ENCODE measurements at regions not wholly inside any gene's neighbourhood (a gene's known extent, or its start where the extent isn't known, plus 50 kb on each side); places are given as distances from the start of the nearest gene placed in this dataset.

DNA sequence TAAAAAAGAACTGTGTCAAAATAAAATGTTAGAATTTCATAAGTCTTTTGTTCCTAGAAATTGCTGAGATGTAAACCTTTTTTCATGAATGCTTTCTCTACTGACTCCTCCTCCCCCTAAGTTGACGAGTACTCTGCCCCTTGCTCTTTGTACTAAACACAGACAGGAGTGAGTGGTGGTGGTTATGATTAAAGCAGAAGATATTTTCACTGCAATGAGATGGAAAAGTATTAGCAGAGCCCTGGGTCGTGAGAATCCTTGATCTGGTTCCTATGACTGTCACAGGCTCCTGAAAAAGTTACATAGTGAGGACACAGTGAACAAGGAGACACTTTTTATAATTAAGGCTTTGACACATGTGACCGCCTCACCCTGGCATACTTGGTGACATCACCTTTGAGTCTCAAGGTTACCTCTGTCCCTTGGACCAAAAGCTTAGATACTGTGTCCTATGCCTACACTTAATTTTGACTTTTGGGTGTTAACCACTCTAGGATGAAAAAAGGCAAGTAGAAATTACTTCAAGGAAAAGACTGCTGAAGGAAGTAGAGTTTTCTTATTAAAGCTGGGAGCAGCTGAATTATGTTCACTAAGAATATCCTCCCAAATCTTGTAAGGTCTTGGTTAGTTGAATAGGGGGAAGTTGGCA is 130.4 kb upstream of the LYSMD4 start:
- Histone ChIP-seq H3K4me3 (replicated peaks in 1 of 3; ENCODE audit: insufficient read depth in 1 of 3, low read depth in 1 of 3, low read length in 3 of 3) (no peak overlapping the region), H3K79me2 (ENCODE audit: control insufficient read depth, insufficient read depth, low read length) (no peaks in the 10 kb centered on the region), H4K20me1 (replicated peaks; ENCODE audit: control insufficient read depth, extremely low read depth, insufficient read depth, low read length) (no peaks in the 10 kb centered on the region), H3K27ac (ENCODE audit: insufficient read depth, low read depth, low read length) (no peak overlapping the region), H3K9me1 (replicated peaks; ENCODE audit: control insufficient read depth, extremely low read depth, insufficient read depth, low read length) (no peaks in the 10 kb centered on the region), H3K9me3 (replicated peaks; ENCODE audit: control insufficient read depth, insufficient read depth, low read length) (no peaks in the 10 kb centered on the region), H3K36me3 (ENCODE audit: control insufficient read depth in 2 of 2, extremely low read depth in 1 of 2, insufficient read depth in 2 of 2, low read length in 2 of 2) (no peaks in the 10 kb centered on the region), H3K4me2 (ENCODE audit: insufficient read depth, low read length) (no peak overlapping the region), H2AFZ (ENCODE audit: low read depth, low read length) (no peak overlapping the region), H3K4me1 (ENCODE audit: control insufficient read depth, extremely low read depth, insufficient read depth, low read length) (no peaks in the 10 kb centered on the region), H3K9ac (replicated peaks; ENCODE audit: extremely low read depth, insufficient read depth, low read length) (no peak overlapping the region), H3K27me3 (ENCODE audit: control insufficient read depth in 2 of 2, insufficient read depth in 2 of 2, low read length in 2 of 2) (no peaks in the 10 kb centered on the region)
- POLR2A ChIA-PET = no interaction called here
- TF ChIP-seq JUN (IDR thresholded peaks at IDR 0.05; ENCODE audit: borderline replicate concordance, insufficient read depth, insufficient read length, low read depth) (no peak), EZH2 (IDR thresholded peaks at IDR 0.05; ENCODE audit: borderline replicate concordance, low read depth, low read length, severe bottlenecking) (no peak), MYC (IDR thresholded peaks at IDR 0.05; ENCODE audit: low read depth, low read length) (no peak), POLR2AphosphoS5 (IDR thresholded peaks at IDR 0.05; ENCODE audit: insufficient read depth, low read depth, low read length) (no peak), FOS (IDR thresholded peaks at IDR 0.05; ENCODE audit: borderline replicate concordance, insufficient read depth, low read length) (no peak), GATA2 (IDR thresholded peaks at IDR 0.05; ENCODE audit: insufficient read depth, insufficient read length, low read depth, low read length) (no peak), POLR2A (IDR thresholded peaks at IDR 0.05; ENCODE audit: low read depth, low read length) (no peak)
- TF ChIP-seq, protein P1, sequence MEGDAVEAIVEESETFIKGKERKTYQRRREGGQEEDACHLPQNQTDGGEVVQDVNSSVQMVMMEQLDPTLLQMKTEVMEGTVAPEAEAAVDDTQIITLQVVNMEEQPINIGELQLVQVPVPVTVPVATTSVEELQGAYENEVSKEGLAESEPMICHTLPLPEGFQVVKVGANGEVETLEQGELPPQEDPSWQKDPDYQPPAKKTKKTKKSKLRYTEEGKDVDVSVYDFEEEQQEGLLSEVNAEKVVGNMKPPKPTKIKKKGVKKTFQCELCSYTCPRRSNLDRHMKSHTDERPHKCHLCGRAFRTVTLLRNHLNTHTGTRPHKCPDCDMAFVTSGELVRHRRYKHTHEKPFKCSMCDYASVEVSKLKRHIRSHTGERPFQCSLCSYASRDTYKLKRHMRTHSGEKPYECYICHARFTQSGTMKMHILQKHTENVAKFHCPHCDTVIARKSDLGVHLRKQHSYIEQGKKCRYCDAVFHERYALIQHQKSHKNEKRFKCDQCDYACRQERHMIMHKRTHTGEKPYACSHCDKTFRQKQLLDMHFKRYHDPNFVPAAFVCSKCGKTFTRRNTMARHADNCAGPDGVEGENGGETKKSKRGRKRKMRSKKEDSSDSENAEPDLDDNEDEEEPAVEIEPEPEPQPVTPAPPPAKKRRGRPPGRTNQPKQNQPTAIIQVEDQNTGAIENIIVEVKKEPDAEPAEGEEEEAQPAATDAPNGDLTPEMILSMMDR (IDR thresholded peaks at IDR 0.05; ENCODE audit: extremely low read depth in 1 of 2, insufficient read depth in 1 of 2, low read depth in 1 of 2, low read length in 2 of 2) = no peak
- TF ChIP-seq, protein P2, sequence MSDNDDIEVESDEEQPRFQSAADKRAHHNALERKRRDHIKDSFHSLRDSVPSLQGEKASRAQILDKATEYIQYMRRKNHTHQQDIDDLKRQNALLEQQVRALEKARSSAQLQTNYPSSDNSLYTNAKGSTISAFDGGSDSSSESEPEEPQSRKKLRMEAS (IDR thresholded peaks at IDR 0.05; ENCODE audit: insufficient read depth, insufficient read length) = no peak
- no peak for FAIRE-seq
- BruUV-seq (replicated peaks) = no TSS peak
- CTCF ChIA-PET = no interaction called here
- intact Hi-C loops (cut with micrococcal nuclease) (no loop called here), dilution Hi-C loops (cut with MboI; ENCODE audit: extremely low pct_ligation_motif_present, low sequenced_read_pairs) (no loop called here)
- no peak for DNase-seq (ENCODE audit: low read depth, low spot score)

All from endothelial cell of umbilical vein (primary cell).